Fibroblast of mammary gland (primary cell): ENCODE measurements at regions not wholly inside any gene's neighbourhood (a gene's known extent, or its start where the extent isn't known, plus 50 kb on each side); places are given as distances from the start of the nearest gene placed in this dataset.

ENCODE experiments used
- DNase-seq: peaks from one replicate; pipeline ENCODE4 v3.0.0-alpha.2; 2010; ENCODE audit warnings: low read depth
- H3K4me3 ChIP-seq: 2 replicates; pipeline ENCODE4 v1.5.1; 2011; ENCODE audit warnings: low read depth, mild to moderate bottlenecking, low read length, moderate library complexity; ENCODE audit not compliant: control insufficient read depth
- TF ChIP-seq, protein P1 (sequence below): conservative IDR thresholded peaks from 2 replicates; pipeline ENCODE4 v1.5.1; 2011; ENCODE audit warnings: low read depth, low read length, inconsistent platforms; ENCODE audit not compliant: control insufficient read depth, insufficient read depth

GRCh38 chr14:94844593-94845152 lies 74.8 kb upstream of the GSC start:
- TF ChIP-seq, protein P1, sequence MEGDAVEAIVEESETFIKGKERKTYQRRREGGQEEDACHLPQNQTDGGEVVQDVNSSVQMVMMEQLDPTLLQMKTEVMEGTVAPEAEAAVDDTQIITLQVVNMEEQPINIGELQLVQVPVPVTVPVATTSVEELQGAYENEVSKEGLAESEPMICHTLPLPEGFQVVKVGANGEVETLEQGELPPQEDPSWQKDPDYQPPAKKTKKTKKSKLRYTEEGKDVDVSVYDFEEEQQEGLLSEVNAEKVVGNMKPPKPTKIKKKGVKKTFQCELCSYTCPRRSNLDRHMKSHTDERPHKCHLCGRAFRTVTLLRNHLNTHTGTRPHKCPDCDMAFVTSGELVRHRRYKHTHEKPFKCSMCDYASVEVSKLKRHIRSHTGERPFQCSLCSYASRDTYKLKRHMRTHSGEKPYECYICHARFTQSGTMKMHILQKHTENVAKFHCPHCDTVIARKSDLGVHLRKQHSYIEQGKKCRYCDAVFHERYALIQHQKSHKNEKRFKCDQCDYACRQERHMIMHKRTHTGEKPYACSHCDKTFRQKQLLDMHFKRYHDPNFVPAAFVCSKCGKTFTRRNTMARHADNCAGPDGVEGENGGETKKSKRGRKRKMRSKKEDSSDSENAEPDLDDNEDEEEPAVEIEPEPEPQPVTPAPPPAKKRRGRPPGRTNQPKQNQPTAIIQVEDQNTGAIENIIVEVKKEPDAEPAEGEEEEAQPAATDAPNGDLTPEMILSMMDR, result no peak
- no peak for DNase-seq
- no peak overlapping the region for H3K4me3 ChIP-seq

DNA sequence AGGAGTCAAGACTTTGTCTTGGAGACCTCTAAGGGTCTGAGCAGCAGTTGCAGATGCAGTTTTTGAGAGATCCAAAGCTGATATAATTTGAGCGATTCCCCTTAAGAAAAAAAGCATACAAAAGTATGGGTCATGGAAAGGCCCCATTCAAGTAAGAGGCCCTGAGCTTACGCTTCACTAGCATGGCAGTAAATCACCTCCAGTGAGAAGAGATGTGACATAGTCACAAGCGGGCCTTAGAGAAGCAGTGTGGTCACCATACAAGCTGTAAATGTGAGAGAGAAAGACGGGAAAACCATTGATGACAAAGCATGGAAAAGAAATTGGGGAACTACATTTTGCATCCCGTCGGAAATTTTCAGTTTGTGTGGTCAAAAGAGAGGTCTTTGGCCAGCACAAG lies 70.6 kb upstream of the GSC start:
- no peak for DNase-seq
- no peak overlapping the region for H3K4me3 ChIP-seq
- TF ChIP-seq, protein P1, result no peak

- TF ChIP-seq, protein P1, result no peak
- DNase-seq, result no peak
- no peak overlapping the region for H3K4me3 ChIP-seq
Measured at GRCh38 chr14:94839348-94839747, 69.4 kb upstream of the GSC start.

- TF ChIP-seq, protein P1, result no peak
- no peak for DNase-seq
- no peak overlapping the region for H3K4me3 ChIP-seq
Measured at GRCh38 chr14:94836849-94837248, 66.9 kb upstream of the GSC start.

DNA sequence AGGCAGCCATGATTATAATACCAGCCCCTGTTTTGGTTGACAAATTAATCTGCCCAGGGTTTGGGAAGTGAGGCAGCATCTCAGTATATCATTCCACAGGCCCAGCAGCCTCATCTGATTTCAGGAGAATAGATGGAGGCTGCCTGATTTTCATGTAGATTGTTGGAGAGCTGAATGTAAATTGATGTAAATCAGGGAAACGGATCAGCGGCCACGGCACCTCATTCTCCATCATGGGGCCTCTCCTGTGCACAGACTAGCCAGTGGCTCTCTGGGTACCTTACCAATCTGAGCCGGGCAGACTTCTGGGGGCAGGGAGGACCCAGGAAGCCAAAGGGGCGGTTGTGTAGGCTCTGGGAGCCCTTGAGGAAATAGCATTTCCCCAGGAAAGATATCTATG lies 63.7 kb upstream of the GSC start:
- TF ChIP-seq, protein P1, result no peak
- no peak for DNase-seq

DNA sequence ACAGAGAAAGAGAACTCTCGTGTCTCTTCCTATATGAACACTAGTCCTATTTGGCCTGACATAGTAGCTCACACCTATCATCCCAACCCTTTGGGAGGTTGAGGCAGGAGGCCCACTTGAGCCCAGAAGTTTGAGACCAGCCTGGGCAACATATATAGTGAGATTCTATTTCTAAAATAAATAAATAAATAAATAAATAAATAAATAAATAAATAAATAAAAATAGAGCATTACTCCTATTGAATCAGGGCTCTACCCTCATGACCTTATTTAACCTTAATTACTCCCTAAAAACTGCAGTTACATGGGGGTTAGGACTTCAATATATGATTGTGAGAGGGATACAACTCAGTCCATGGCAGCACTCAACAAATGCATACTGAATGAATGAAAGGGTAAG lies 61.2 kb upstream of the GSC start:
- TF ChIP-seq, protein P1, result no peak
- DNase-seq, result no peak
- no peak overlapping the region for H3K4me3 ChIP-seq

More for the DNA sequence above, 63.7 kb upstream of the GSC start:
- no peak overlapping the region for H3K4me3 ChIP-seq

GRCh38 chr14:94827711-94828447 lies 58.0 kb upstream of the GSC start:
- no peak for DNase-seq
- TF ChIP-seq, protein P1, result no peak
- no peak overlapping the region for H3K4me3 ChIP-seq
